ENCODE measurements at regions not wholly inside any gene's neighbourhood (a gene's known extent, or its start where the extent isn't known, plus 50 kb on each side); places are given as distances from the start of the nearest gene placed in this dataset.

GRCh38 chr22:27011133-27011532, 353.7 kb downstream of the MIAT start:
- Histone ChIP-seq H3K9me3 (no peaks in the 10 kb centered on the region), H3K36me3 (no peaks in the 10 kb centered on the region), H3K27me3 (peaks cover 19% of the 10 kb centered on the region), H3K27ac (no peak overlapping the region), H3K4me1 (no peaks in the 10 kb centered on the region), H3K4me3 (no peak overlapping the region)
- TF ChIP-seq CTCF (IDR thresholded peaks at IDR 0.05) = no peak
- ATAC-seq = no peak
- no peak for DNase-seq
- intact Hi-C loops (cut with DNase I) = no loop called here

- TF ChIP-seq CTCF (IDR thresholded peaks at IDR 0.05) = no peak
- H3K4me3 ChIP-seq = no peak overlapping the region
- no peak for ATAC-seq
- no peaks in the 10 kb centered on the region for H3K9me3 ChIP-seq
- peaks cover 14% of the 10 kb centered on the region for H3K27me3 ChIP-seq
- intact Hi-C loops (cut with DNase I) = no loop called here
- H3K36me3 ChIP-seq = no peaks in the 10 kb centered on the region
- no peaks in the 10 kb centered on the region for H3K4me1 ChIP-seq
- no peak overlapping the region for H3K27ac ChIP-seq
- DNase-seq = no peak
Observed at GRCh38 chr22:27011717-27012116, 354.3 kb downstream of the MIAT start.

GRCh38 chr22:27019827-27020226, 362.4 kb downstream of the MIAT start:
- no peak for DNase-seq
- no peak overlapping the region for H3K4me3 ChIP-seq
- TF ChIP-seq CTCF (IDR thresholded peaks at IDR 0.05) = no peak
- H3K27me3 ChIP-seq = peaks cover 32% of the 10 kb centered on the region
- intact Hi-C loops (cut with DNase I) = no loop called here
- no peaks in the 10 kb centered on the region for H3K36me3 ChIP-seq
- H3K27ac ChIP-seq = no peak overlapping the region
- no peaks in the 10 kb centered on the region for H3K4me1 ChIP-seq
- H3K9me3 ChIP-seq = no peaks in the 10 kb centered on the region
- no peak for ATAC-seq

GRCh38 chr22:27022274-27022895, 365.0 kb downstream of the MIAT start:
- no peak for ATAC-seq
- Histone ChIP-seq H3K27me3 (peaks cover 24% of the 10 kb centered on the region), H3K4me1 (no peaks in the 10 kb centered on the region), H3K36me3 (no peaks in the 10 kb centered on the region), H3K9me3 (no peaks in the 10 kb centered on the region), H3K4me3 (no peak overlapping the region), H3K27ac (no peak overlapping the region)
- DNase-seq = no peak
- no peak for TF ChIP-seq CTCF (IDR thresholded peaks at IDR 0.05)
- intact Hi-C loops (cut with DNase I) = no loop called here

GRCh38 chr22:27022896-27023361, 365.5 kb downstream of the MIAT start:
- intact Hi-C loops (cut with DNase I) = no loop called here
- Histone ChIP-seq H3K27me3 (peaks cover 23% of the 10 kb centered on the region), H3K9me3 (no peaks in the 10 kb centered on the region), H3K4me1 (no peaks in the 10 kb centered on the region), H3K4me3 (no peak overlapping the region), H3K36me3 (no peaks in the 10 kb centered on the region), H3K27ac (no peak overlapping the region)
- DNase-seq (no peak), ATAC-seq (no peak)
- TF ChIP-seq CTCF (IDR thresholded peaks at IDR 0.05) = no peak

GRCh38 chr22:27023591-27023990, 366.2 kb downstream of the MIAT start:
- no peak for TF ChIP-seq CTCF (IDR thresholded peaks at IDR 0.05)
- Histone ChIP-seq H3K9me3 (no peaks in the 10 kb centered on the region), H3K4me1 (no peaks in the 10 kb centered on the region), H3K36me3 (no peaks in the 10 kb centered on the region), H3K4me3 (no peak overlapping the region), H3K27ac (no peak overlapping the region), H3K27me3 (peaks cover 17% of the 10 kb centered on the region)
- intact Hi-C loops (cut with DNase I) = no loop called here
- ATAC-seq = no peak
- no peak for DNase-seq
